ENCODE measurements at regions not wholly inside any gene's neighbourhood (a gene's known extent, or its start where the extent isn't known, plus 50 kb on each side); places are given as distances from the start of the nearest gene placed in this dataset.

DNA sequence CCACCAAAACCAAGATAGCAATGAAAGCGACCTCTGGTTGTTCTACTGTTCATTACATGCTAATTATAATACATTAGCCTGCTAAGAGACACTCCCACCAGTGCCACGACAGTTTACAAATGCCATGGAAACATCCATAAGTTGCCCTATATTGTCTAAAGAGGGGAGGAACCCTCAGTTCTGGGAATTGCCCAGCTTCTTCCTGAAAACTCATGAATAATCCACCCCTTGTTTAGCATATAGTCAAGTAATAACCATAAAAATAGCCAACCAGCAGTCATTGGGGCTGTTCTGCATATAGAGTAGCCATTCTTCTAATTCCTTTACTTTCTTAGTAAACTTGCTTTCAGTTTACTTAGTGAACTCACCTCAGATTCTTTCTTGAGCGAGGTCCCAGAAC, 189.8 kb upstream of the SOX11 start:
- Histone ChIP-seq H3K36me3 (ENCODE audit: low read length) (no peaks in the 10 kb centered on the region), H4K20me1 (ENCODE audit: low read depth, low read length) (no peaks in the 10 kb centered on the region), H3K27me3 (ENCODE audit: low read length) (no peaks in the 10 kb centered on the region), H2AFZ (ENCODE audit: low read depth, low read length, severe bottlenecking) (no peak overlapping the region), H3F3A (ENCODE audit: insufficient read depth) (no peaks in the 10 kb centered on the region), H3K9ac (ENCODE audit: low read length) (no peak overlapping the region), H3K9me3 (ENCODE audit: insufficient read depth, low read length) (no peaks in the 10 kb centered on the region), H3K79me2 (ENCODE audit: insufficient read depth, low read length) (no peaks in the 10 kb centered on the region), H3K4me3 (ENCODE audit: insufficient read depth, low read length, poor library complexity, severe bottlenecking) (no peak overlapping the region), H3K4me2 (ENCODE audit: low read depth, low read length, poor library complexity, severe bottlenecking) (no peak overlapping the region), H3K9me2 (replicated peaks; ENCODE audit: insufficient read depth, low read length) (no peaks in the 10 kb centered on the region), H3K27ac (ENCODE audit: low read depth, low read length) (no peak overlapping the region)
- no peak for TF ChIP-seq EZH2phosphoT487 (conservative IDR thresholded peaks at IDR 0.05; ENCODE audit: low read length)
- TF ChIP-seq, protein P1, sequence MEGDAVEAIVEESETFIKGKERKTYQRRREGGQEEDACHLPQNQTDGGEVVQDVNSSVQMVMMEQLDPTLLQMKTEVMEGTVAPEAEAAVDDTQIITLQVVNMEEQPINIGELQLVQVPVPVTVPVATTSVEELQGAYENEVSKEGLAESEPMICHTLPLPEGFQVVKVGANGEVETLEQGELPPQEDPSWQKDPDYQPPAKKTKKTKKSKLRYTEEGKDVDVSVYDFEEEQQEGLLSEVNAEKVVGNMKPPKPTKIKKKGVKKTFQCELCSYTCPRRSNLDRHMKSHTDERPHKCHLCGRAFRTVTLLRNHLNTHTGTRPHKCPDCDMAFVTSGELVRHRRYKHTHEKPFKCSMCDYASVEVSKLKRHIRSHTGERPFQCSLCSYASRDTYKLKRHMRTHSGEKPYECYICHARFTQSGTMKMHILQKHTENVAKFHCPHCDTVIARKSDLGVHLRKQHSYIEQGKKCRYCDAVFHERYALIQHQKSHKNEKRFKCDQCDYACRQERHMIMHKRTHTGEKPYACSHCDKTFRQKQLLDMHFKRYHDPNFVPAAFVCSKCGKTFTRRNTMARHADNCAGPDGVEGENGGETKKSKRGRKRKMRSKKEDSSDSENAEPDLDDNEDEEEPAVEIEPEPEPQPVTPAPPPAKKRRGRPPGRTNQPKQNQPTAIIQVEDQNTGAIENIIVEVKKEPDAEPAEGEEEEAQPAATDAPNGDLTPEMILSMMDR (IDR thresholded peaks at IDR 0.05; ENCODE audit: insufficient read depth, low read length, poor library complexity, severe bottlenecking) = no peak

DNA sequence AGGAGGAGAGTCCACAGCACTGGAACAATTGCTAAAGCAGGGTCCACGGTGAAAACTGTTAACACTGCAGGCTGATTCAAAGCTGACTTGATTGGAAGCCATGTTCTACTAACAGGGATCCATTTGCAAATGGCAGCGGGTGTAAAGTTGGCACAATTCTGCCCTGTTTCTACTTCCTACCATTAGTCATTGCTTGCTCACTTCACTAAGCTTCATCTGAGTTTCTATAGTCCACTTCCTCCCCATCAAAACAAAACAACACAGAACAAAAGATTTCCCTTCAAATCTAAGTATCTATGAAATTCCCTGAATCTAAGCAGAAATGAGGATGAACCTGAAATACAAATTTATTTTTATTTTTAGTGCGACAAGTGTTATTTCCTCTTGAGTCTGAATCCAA, 187.4 kb upstream of the SOX11 start:
- Histone ChIP-seq H3K27ac (ENCODE audit: low read depth, low read length) (no peak overlapping the region), H3K36me3 (ENCODE audit: low read length) (no peaks in the 10 kb centered on the region), H3K79me2 (ENCODE audit: insufficient read depth, low read length) (no peaks in the 10 kb centered on the region), H3K4me2 (ENCODE audit: low read depth, low read length, poor library complexity, severe bottlenecking) (no peak overlapping the region), H3K9me2 (replicated peaks; ENCODE audit: insufficient read depth, low read length) (no peaks in the 10 kb centered on the region), H4K20me1 (ENCODE audit: low read depth, low read length) (no peaks in the 10 kb centered on the region), H2AFZ (ENCODE audit: low read depth, low read length, severe bottlenecking) (peak overlapping the region; percentile 45), H3K9ac (ENCODE audit: low read length) (no peak overlapping the region), H3K27me3 (ENCODE audit: low read length) (no peaks in the 10 kb centered on the region), H3K4me3 (ENCODE audit: insufficient read depth, low read length, poor library complexity, severe bottlenecking) (no peak overlapping the region), H3F3A (ENCODE audit: insufficient read depth) (no peaks in the 10 kb centered on the region), H3K9me3 (ENCODE audit: insufficient read depth, low read length) (no peaks in the 10 kb centered on the region)
- TF ChIP-seq EZH2phosphoT487 (conservative IDR thresholded peaks at IDR 0.05; ENCODE audit: low read length) = no peak
- TF ChIP-seq, protein P1 (IDR thresholded peaks at IDR 0.05; ENCODE audit: insufficient read depth, low read length, poor library complexity, severe bottlenecking) = no peak

DNA sequence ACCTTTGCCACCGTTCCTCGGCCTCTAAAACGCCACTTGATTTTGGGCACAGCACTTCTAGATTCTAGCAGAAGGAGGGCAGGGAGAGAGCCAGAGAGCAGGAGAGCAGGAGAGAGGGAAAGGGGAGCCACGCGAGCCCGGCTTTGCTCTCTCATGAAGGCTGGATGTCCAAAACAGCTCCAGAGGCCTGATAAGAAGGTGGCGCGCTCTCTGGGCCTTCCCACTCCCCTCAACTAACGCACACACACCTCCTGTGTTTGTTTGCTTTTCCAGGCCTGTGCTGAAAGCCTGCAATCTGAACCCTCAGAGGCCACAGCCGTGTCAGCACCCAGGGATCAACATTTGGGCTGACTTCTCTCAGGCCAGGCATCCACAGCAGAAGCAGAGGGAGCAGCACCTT, 184.8 kb upstream of the SOX11 start:
- no peaks in the 10 kb centered on the region for H3K36me3 ChIP-seq (ENCODE audit: low read length)
- no peak overlapping the region for H3K9ac ChIP-seq (ENCODE audit: low read length)
- H3K9me3 ChIP-seq (ENCODE audit: insufficient read depth, low read length) = no peaks in the 10 kb centered on the region
- no peaks in the 10 kb centered on the region for H4K20me1 ChIP-seq (ENCODE audit: low read depth, low read length)
- no peak overlapping the region for H2AFZ ChIP-seq (ENCODE audit: low read depth, low read length, severe bottlenecking)
- no peak overlapping the region for H3K4me3 ChIP-seq (ENCODE audit: insufficient read depth, low read length, poor library complexity, severe bottlenecking)
- no peaks in the 10 kb centered on the region for H3K27me3 ChIP-seq (ENCODE audit: low read length)
- H3K4me2 ChIP-seq (ENCODE audit: low read depth, low read length, poor library complexity, severe bottlenecking) = no peak overlapping the region
- H3K27ac ChIP-seq (ENCODE audit: low read depth, low read length) = no peak overlapping the region
- no peaks in the 10 kb centered on the region for H3F3A ChIP-seq (ENCODE audit: insufficient read depth)
- no peaks in the 10 kb centered on the region for H3K9me2 ChIP-seq (replicated peaks; ENCODE audit: insufficient read depth, low read length)
- TF ChIP-seq, protein P1 (IDR thresholded peaks at IDR 0.05; ENCODE audit: insufficient read depth, low read length, poor library complexity, severe bottlenecking) = no peak
- no peak for TF ChIP-seq EZH2phosphoT487 (conservative IDR thresholded peaks at IDR 0.05; ENCODE audit: low read length)
- no peaks in the 10 kb centered on the region for H3K79me2 ChIP-seq (ENCODE audit: insufficient read depth, low read length)
